GM19239 (cell line): ENCODE measurements at regions not wholly inside any gene's neighbourhood (a gene's known extent, or its start where the extent isn't known, plus 50 kb on each side); places are given as distances from the start of the nearest gene placed in this dataset.

ENCODE experiments used
- DNase-seq: peaks from one replicate; pipeline ENCODE4 v3.0.0; 2011; ENCODE audit warnings: low spot score; ENCODE audit not compliant: insufficient read length
- FAIRE-seq: peaks from 2 replicates; lab custom pipeline; 2011; peaks lifted over from hg19 to GRCh38; lab: Jason Lieb, UNC

GRCh38 chr1:94708811-94709210 is 111.3 kb upstream of the SLC44A3 start:
- FAIRE-seq: no peak

DNA sequence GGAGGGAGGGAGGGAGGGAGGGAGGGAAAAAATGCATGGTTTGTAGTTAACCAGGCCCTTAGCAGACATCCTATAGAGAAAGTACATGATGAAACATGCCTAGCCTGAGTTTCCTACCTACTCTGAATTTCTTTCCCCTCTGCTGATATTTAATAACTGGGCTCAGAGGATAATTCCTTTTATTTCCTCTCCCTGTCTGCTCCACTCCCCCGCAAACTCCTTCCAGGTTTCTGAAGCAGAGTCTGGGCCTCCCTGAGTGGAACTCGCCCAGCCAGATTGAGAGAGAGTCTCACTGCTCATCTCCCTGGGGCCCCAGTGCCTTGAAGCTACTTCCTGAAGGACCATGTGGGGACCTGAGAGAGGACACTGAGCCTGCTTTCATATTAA is 111.9 kb upstream of the SLC44A3 start:
- DNase-seq (no peak), FAIRE-seq (no peak)

More at GRCh38 chr1:94708811-94709210, 111.3 kb upstream of the SLC44A3 start:
- DNase-seq: no peak

DNA sequence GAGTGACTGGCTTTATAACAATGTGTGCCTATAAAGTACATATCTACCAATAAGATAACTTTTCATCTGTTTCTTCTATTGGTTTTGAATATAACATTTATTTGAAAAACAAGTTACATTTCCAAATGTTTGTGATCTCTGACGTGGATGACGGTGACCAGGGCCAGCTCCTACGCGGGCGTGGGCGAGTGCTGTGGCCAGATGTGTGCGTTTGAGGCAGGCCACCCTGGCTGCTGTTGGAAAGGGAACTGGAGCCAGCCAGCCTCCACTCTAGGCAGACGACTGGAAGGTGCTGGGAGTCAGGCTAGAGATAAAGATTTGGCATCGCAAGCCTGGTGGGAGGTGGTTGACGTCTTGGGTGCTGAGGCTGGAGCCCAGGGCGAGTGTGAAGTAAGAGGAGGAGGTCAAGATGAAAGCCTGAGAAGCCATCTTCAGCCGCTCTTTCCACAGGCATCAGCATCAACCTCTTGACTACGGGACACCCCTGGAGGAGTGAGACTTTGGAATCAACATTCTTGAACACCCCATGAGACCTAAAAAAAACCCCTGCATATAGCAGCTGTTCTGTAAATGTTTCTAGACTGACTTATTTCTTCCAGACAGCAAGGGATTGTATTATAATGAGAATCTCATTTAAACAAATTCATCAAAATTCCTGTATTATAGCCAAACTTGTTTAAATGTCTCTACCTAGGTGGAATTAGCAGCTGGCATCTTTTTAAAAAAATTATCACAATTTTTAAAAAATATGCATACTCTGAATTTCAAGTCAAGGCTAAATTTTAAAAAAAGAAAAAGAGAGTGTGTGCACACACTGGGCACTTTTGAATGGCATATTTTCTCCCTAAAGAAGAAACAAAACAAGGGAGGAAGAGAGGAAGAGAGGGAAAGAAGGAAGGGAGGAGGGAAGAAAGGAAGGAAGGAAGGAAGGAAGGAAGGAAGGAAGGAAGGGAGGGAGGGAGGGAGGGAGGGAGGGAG is 112.5 kb upstream of the SLC44A3 start:
- DNase-seq: no peak
- FAIRE-seq: no peak

DNA sequence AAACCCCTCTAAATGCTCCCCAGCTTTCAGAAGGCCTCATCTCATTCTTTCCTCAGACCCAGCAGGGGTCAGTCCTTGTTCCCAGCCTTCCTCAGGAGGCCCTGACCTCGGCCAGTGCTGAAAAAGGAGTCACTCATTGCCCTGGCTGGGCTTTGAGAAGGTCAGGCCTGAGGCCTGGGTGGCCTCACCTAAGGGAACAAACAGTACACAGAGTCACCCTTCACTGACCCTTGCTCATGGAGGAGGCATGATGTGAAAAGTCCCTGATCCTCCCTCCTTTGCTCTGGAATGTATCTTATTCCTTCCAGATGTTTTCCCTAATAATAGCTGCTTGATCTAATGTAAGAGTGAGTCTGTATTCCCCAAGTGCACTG is 117.7 kb upstream of the SLC44A3 start:
- no peak for FAIRE-seq

GRCh38 chr1:94701796-94702441 is 118.2 kb upstream of the SLC44A3 start:
- FAIRE-seq (no peak), DNase-seq (no peak)

More for the DNA sequence above, 117.7 kb upstream of the SLC44A3 start:
- DNase-seq: no peak

GRCh38 chr1:94698759-94699502 is 121.2 kb upstream of the SLC44A3 start:
- no peak for DNase-seq
- no peak for FAIRE-seq

- FAIRE-seq (no peak), DNase-seq (no peak)
Observed at GRCh38 chr1:94698356-94698755, 121.8 kb upstream of the SLC44A3 start.

- no peak for DNase-seq
- FAIRE-seq: no peak
Observed at GRCh38 chr1:94697839-94698238, 122.3 kb upstream of the SLC44A3 start.

GRCh38 chr1:94694226-94694915 is 125.8 kb upstream of the SLC44A3 start:
- FAIRE-seq (no peak), DNase-seq (no peak)

DNA sequence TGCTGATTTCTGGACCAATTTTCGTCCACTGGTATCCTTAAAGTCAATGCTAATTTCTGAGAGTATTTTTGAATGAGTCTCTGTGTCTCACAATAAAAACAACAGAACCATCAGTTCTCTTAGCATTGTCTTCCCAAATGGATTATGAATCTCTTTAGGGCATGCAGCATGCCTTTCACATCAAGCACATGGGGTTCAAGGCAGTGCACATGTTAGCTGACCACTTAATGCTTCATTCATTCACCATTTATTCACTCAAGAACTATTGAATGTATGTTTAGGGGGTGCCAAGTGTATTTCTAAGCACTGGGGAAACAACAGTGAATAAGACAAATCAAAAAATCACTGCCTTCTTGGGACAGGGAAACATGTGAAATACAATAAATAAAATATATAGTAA is 126.7 kb upstream of the SLC44A3 start:
- DNase-seq: no peak
- FAIRE-seq: no peak

- DNase-seq (no peak), FAIRE-seq (no peak)
Observed at GRCh38 chr1:94693029-94693428, 127.1 kb upstream of the SLC44A3 start.

DNA sequence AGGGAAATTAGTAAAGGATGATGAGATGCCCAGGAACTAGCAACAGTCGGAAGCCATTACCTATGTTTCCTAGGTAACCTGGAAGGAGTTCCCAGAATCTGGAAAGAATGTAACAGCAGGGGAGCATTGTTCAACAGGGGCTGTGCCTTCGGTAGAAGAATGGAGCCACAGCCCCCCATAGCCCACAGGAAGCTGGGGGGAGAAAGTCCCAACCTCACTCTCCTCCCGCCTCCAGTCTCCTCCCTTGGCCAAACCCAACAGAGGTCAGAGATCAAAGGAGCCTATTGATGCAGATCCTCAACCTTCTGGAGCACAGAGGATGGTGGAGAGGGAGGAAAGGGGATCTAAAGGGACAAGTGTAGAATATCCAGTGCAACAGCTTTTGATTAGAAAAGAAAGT is 131.5 kb upstream of the SLC44A3 start:
- FAIRE-seq (no peak), DNase-seq (no peak)

DNA sequence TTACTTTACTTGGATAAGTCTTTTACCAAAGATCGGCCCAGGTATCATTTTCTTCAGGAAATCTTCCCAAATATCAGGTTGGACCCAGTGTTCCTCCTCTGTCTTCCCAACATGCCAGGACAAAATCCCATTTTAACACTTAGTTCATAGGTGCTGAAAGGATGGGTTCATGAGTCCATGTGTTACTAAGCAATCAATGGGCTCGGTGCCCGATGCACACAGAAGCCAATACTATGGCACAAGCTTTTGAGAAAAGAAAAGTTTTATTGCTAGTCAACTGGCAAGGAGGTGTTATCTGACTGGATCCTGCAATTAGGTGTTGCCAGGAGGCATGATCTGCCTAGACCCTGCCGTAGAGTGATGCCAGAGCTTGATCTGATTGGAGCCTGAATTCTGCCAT is 133.3 kb upstream of the SLC44A3 start:
- DNase-seq (no peak), FAIRE-seq (no peak)

GRCh38 chr1:94684690-94685250 is 135.4 kb upstream of the SLC44A3 start:
- FAIRE-seq (no peak), DNase-seq (no peak)

- DNase-seq (no peak), FAIRE-seq (no peak)
Observed at GRCh38 chr1:94683886-94684285, 136.3 kb upstream of the SLC44A3 start.

DNA sequence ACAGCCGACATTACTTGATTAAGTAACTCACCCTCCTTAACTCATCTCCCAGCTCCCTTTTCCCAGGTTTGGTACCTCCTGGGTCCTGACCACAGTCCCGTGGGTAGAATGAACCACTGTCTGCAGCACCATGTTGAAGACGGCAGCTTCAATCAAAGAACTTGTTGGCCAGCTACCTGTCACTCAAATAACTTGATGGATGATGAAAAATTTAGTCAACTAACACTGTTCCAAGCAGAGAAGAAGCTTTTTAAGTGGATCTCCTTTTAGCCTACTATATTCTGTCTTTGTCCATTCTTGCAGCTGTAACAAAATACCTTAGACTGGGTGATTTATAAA is 138.4 kb upstream of the F3 start:
- no peak for DNase-seq

GRCh38 chr1:94679332-94680038 is 137.9 kb upstream of the F3 start:
- DNase-seq (no peak), FAIRE-seq (no peak)

More for the DNA sequence above, 138.4 kb upstream of the F3 start:
- no peak for FAIRE-seq

DNA sequence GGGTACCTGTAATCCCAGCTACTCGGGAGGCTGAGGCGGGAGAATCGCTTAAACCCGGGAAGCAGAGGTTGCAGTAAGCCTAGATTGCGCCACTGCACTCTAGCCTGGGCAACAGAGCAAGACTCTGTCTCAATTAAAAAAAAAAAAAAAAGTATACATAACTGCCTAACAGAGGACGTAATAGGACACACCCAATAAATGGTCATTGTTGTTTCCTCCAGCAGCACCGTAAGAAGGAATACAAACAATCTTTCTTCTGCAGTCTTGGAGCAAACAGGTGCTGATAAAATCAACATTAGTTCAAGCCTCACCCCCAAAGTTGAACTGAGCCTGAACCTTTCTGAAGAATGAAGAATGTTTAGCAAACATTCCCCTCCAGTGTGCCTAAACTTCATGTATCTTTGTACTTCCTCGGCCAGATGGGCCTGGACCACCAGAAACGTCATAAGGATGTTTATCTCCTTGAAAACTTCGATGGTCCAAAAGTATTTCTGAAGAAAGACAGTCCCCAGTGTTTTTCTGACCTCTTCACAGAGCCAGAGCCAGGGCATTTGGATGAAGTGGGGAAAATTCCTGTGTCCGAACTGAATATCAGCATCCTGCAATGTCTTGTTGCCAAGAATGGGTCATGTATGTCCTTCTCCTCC is 136.8 kb upstream of the F3 start:
- DNase-seq (no peak), FAIRE-seq (no peak)

GRCh38 chr1:94677714-94678113 is 136.2 kb upstream of the F3 start:
- no peak for FAIRE-seq
- no peak for DNase-seq
